Endothelial cell of umbilical vein (primary cell): ENCODE measurements at regions not wholly inside any gene's neighbourhood (a gene's known extent, or its start where the extent isn't known, plus 50 kb on each side); places are given as distances from the start of the nearest gene placed in this dataset.

Experiments
- CTCF ChIP-seq, 2 donors: IDR thresholded peaks; 1 replicate in 1 of 2; 2 replicates in 1 of 2; pipeline ENCODE4 v1.5.1; 2011; ENCODE audit warnings: low read length in 2 of 2, mild to moderate bottlenecking in 2 of 2, moderate library complexity in 2 of 2, control low read depth in 1 of 2, inconsistent platforms in 1 of 2, low read depth in 1 of 2; ENCODE audit not compliant: insufficient read depth in 1 of 2; ENCODE audit errors: extremely low read depth in 1 of 2
- EZH2 ChIP-seq: IDR thresholded peaks from 2 replicates; pipeline ENCODE4 v1.6.1; 2012; ENCODE audit warnings: borderline replicate concordance, low read depth, mild to moderate bottlenecking, moderate library complexity, low read length, inconsistent platforms; ENCODE audit not compliant: severe bottlenecking
- GATA2 ChIP-seq: IDR thresholded peaks from 2 replicates; pipeline ENCODE4 v1.7.0; 2011; ENCODE audit warnings: low read depth, mild to moderate bottlenecking, moderate library complexity, mixed read lengths, low read length; ENCODE audit not compliant: insufficient read length, insufficient read depth
- JUN ChIP-seq: IDR thresholded peaks from 2 replicates; pipeline ENCODE4 v1.6.1; 2011; ENCODE audit warnings: borderline replicate concordance, low read depth; ENCODE audit not compliant: insufficient read length, insufficient read depth
- MAX ChIP-seq: IDR thresholded peaks from 2 replicates; pipeline ENCODE4 v1.6.1; 2011; ENCODE audit not compliant: insufficient read depth, insufficient read length
- POLR2A ChIP-seq: IDR thresholded peaks from 2 replicates; pipeline ENCODE4 v1.6.1; 2012; ENCODE audit warnings: low read depth, mild to moderate bottlenecking, control low read depth, low read length
- POLR2AphosphoS5 ChIP-seq: IDR thresholded peaks from 2 replicates; pipeline ENCODE4 v1.6.1; 2012; ENCODE audit warnings: low read depth, mild to moderate bottlenecking, control low read depth, low read length, moderate library complexity; ENCODE audit not compliant: insufficient read depth

DNA sequence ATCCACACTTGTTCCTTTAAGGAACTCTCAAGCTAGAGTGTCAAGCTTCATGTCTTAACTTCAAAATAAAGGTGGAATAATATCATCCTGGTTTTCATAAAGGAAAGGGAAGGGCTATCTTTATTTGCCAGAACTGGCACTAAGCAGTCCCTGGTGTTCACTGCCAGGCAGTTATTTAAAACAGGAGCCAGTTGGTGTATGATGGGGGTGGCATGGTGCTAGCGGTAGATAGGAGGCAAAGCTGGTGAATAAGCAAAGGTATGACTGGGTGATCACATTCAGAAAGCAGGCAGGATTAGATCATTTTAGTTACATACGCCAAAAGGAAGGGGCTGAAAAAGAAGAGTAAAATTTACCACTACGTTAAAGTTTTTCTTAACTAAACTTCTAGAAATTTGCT lies 776.3 kb downstream of the BCL11A start:
- no peak for TF ChIP-seq CTCF (IDR thresholded peaks at IDR 0.05; ENCODE audit: extremely low read depth in 1 of 2, insufficient read depth in 1 of 2, low read depth in 1 of 2, low read length in 2 of 2)
- no peak for TF ChIP-seq JUN
- no peak for TF ChIP-seq GATA2
- no peak for TF ChIP-seq EZH2
- TF ChIP-seq POLR2A, result no peak
- TF ChIP-seq POLR2AphosphoS5, result no peak
- no peak for TF ChIP-seq MAX
